Fibroblast of lung (primary cell): ENCODE measurements at regions not wholly inside any gene's neighbourhood (a gene's known extent, or its start where the extent isn't known, plus 50 kb on each side); places are given as distances from the start of the nearest gene placed in this dataset.

ENCODE experiments used
- DNase-seq, 2 donors: peaks; one replicate each; pipeline versions ENCODE4 v3.0.0 to v3.0.0-alpha.2; 2010; ENCODE audit warnings: low read depth in 2 of 2
- H2AFZ ChIP-seq: 2 replicates; pipeline ENCODE4 v1.5.1; 2012; ENCODE audit warnings: low read length, control low read depth, inconsistent platforms
- H3K27ac ChIP-seq: 2 replicates; pipeline ENCODE4 v1.5.1; 2011; ENCODE audit warnings: low read length, control low read depth; ENCODE audit not compliant: insufficient read depth
- H3K27me3 ChIP-seq: 2 replicates; pipeline ENCODE4 v1.5.1; 2011; ENCODE audit warnings: mild to moderate bottlenecking, low read length; ENCODE audit not compliant: control insufficient read depth, insufficient read depth
- H3K36me3 ChIP-seq: 2 replicates; pipeline ENCODE4 v1.5.1; 2011; ENCODE audit warnings: low read length; ENCODE audit not compliant: control insufficient read depth, insufficient read depth
- H3K4me1 ChIP-seq: 2 replicates; pipeline ENCODE4 v1.5.1; 2011; ENCODE audit warnings: low read length; ENCODE audit not compliant: control insufficient read depth, insufficient read depth; ENCODE audit errors: extremely low read depth
- H3K4me2 ChIP-seq: 2 replicates; pipeline ENCODE4 v1.5.1; 2011; ENCODE audit warnings: low read length, control low read depth; ENCODE audit not compliant: insufficient read depth; ENCODE audit errors: extremely low read depth
- H3K4me3 ChIP-seq, 4 experiments: fragments of 200-600 bp in 1 of 4; sonication (generic) in 1 of 4; replicated peaks in 1 of 4; 2 replicates each; pipeline ENCODE4 v1.5.1; 2011 to 2016; ENCODE audit warnings: low read length in 4 of 4, low read depth in 3 of 4, mild to moderate bottlenecking in 3 of 4, control low read depth in 2 of 4, inconsistent platforms in 1 of 4, mixed read lengths in 1 of 4; ENCODE audit not compliant: insufficient read depth in 1 of 4; ENCODE audit errors: control extremely low read depth in 1 of 4
- H3K79me2 ChIP-seq: 2 replicates; pipeline ENCODE4 v1.5.1; 2012; ENCODE audit warnings: mild to moderate bottlenecking, low read length, inconsistent platforms; ENCODE audit not compliant: control insufficient read depth, insufficient read depth
- H3K9ac ChIP-seq: 2 replicates; pipeline ENCODE4 v1.5.1; 2011; ENCODE audit warnings: mild to moderate bottlenecking, low read length, control low read depth; ENCODE audit not compliant: insufficient read depth
- H3K9me3 ChIP-seq: 2 replicates; pipeline ENCODE4 v1.5.1; 2012; ENCODE audit warnings: low read depth, low read length; ENCODE audit not compliant: control insufficient read depth, insufficient read depth
- H4K20me1 ChIP-seq: 2 replicates; pipeline ENCODE4 v1.5.1; 2011; ENCODE audit warnings: low read length; ENCODE audit not compliant: control insufficient read depth, insufficient read depth; ENCODE audit errors: extremely low read depth
- EZH2 ChIP-seq: IDR thresholded peaks from 2 replicates; pipeline ENCODE4 v1.5.1; 2012; ENCODE audit warnings: low read length, control low read depth, mild to moderate bottlenecking; ENCODE audit errors: missing control alignments
- TF ChIP-seq, protein P1 (sequence below), 2 donors: IDR thresholded peaks in 1 of 2; conservative IDR thresholded peaks in 1 of 2; 1 replicate in 1 of 2; 2 replicates in 1 of 2; pipeline ENCODE4 v1.5.1; 2011 to 2012; ENCODE audit warnings: low read length in 2 of 2, control low read depth in 1 of 2, inconsistent platforms in 1 of 2, low read depth in 1 of 2, mild to moderate bottlenecking in 1 of 2

- Histone ChIP-seq H3K4me1 (no peaks in the 10 kb centered on the region), H4K20me1 (no peaks in the 10 kb centered on the region), H3K79me2 (no peaks in the 10 kb centered on the region), H3K9me3 (no peaks in the 10 kb centered on the region), H2AFZ (no peak overlapping the region), H3K4me2 (no peak overlapping the region), H3K4me3 (no peak overlapping the region), H3K27me3 (no peaks in the 10 kb centered on the region), H3K9ac (no peak overlapping the region), H3K36me3 (no peaks in the 10 kb centered on the region), H3K27ac (no peak overlapping the region)
- TF ChIP-seq EZH2 = no peak
- TF ChIP-seq, protein P1, sequence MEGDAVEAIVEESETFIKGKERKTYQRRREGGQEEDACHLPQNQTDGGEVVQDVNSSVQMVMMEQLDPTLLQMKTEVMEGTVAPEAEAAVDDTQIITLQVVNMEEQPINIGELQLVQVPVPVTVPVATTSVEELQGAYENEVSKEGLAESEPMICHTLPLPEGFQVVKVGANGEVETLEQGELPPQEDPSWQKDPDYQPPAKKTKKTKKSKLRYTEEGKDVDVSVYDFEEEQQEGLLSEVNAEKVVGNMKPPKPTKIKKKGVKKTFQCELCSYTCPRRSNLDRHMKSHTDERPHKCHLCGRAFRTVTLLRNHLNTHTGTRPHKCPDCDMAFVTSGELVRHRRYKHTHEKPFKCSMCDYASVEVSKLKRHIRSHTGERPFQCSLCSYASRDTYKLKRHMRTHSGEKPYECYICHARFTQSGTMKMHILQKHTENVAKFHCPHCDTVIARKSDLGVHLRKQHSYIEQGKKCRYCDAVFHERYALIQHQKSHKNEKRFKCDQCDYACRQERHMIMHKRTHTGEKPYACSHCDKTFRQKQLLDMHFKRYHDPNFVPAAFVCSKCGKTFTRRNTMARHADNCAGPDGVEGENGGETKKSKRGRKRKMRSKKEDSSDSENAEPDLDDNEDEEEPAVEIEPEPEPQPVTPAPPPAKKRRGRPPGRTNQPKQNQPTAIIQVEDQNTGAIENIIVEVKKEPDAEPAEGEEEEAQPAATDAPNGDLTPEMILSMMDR (conservative IDR thresholded peaks at IDR 0.05 in 1 of 2, IDR thresholded peaks at IDR 0.05 in 1 of 2; ENCODE audit: low read depth in 1 of 2, low read length in 2 of 2) = no peak
- DNase-seq = no peak
These were observed 119.6 kb downstream of the TFAP2C start for GRCh38 chr20:56748476-56749377.

DNA sequence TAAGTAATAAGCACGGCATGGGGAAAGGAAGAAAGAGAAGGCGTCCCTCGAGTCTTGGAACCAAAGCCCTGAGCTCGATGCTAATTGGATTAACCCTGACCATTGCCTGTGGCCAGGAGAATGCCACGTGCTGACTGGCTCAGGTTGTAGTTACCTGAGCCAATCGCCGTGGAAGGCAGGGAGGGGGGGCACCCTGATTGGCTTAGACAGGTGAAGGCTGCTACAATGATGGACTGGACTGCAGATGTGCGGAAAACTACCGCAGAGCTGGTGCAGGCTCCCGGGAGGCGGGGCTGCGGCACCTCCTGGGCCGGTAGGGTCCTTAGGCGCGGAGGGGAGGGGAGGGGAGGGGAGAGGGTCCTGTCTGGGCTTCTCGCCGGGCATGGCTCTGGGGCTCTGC lies 121.3 kb downstream of the TFAP2C start:
- no peaks in the 10 kb centered on the region for H4K20me1 ChIP-seq
- TF ChIP-seq, protein P1 (conservative IDR thresholded peaks at IDR 0.05 in 1 of 2, IDR thresholded peaks at IDR 0.05 in 1 of 2; ENCODE audit: low read depth in 1 of 2, low read length in 2 of 2) = no peak
- no peak for TF ChIP-seq EZH2
- no peak overlapping the region for H3K9ac ChIP-seq
- H3K27ac ChIP-seq = no peak overlapping the region
- H3K36me3 ChIP-seq = no peaks in the 10 kb centered on the region
- no peaks in the 10 kb centered on the region for H3K9me3 ChIP-seq
- no peaks in the 10 kb centered on the region for H3K4me1 ChIP-seq
- H3K4me3 ChIP-seq = no peak overlapping the region
- H2AFZ ChIP-seq = no peak overlapping the region
- no peaks in the 10 kb centered on the region for H3K79me2 ChIP-seq
- no peaks in the 10 kb centered on the region for H3K27me3 ChIP-seq
- DNase-seq = no peak
- no peak overlapping the region for H3K4me2 ChIP-seq

- TF ChIP-seq, protein P1 (conservative IDR thresholded peaks at IDR 0.05 in 1 of 2, IDR thresholded peaks at IDR 0.05 in 1 of 2; ENCODE audit: low read depth in 1 of 2, low read length in 2 of 2) = no peak
- Histone ChIP-seq H3K4me3 (no peak overlapping the region), H4K20me1 (no peaks in the 10 kb centered on the region), H2AFZ (no peak overlapping the region), H3K4me2 (no peak overlapping the region), H3K9me3 (no peaks in the 10 kb centered on the region), H3K27ac (no peak overlapping the region), H3K79me2 (no peaks in the 10 kb centered on the region), H3K36me3 (no peaks in the 10 kb centered on the region), H3K27me3 (no peaks in the 10 kb centered on the region), H3K9ac (no peak overlapping the region), H3K4me1 (no peaks in the 10 kb centered on the region)
- no peak for DNase-seq
These were observed 123.2 kb downstream of the TFAP2C start for GRCh38 chr20:56752274-56752673.
